K562 (cell line): ENCODE measurements at regions not wholly inside any gene's neighbourhood (a gene's known extent, or its start where the extent isn't known, plus 50 kb on each side); places are given as distances from the start of the nearest gene placed in this dataset.

Experiments used
- BRF2 ChIP-seq: IDR thresholded peaks from 3 replicates; pipeline ENCODE4 v1.6.1; 2011; ENCODE audit warnings: borderline replicate concordance, mild to moderate bottlenecking; ENCODE audit not compliant: insufficient read length, insufficient read depth
- CBX1 ChIP-seq: sonication (generic); IDR thresholded peaks from 2 replicates; pipeline ENCODE4 v1.6.1; 2016; ENCODE audit warnings: antibody characterized with exemption, low read depth, mild to moderate bottlenecking
- CREB1 ChIP-seq, 2 experiments: sonication (generic) in 1 of 2; formaldehyde crosslinking in 1 of 2; IDR thresholded peaks; 2 replicates each; pipeline versions ENCODE4 v1.6.1 to v1.8.0; 2012 to 2022; ENCODE audit warnings: inconsistent platforms in 1 of 2, mild to moderate bottlenecking in 1 of 2, missing genetic modification reagents in 1 of 2, moderate library complexity in 1 of 2
- CXXC5 ChIP-seq: fragments of 250-450 bp; sonication (Bioruptor Pico); IDR thresholded peaks from 2 replicates; pipeline ENCODE4 v1.8.0; 2022; ENCODE audit warnings: inconsistent platforms, mild to moderate bottlenecking, moderate library complexity
- ETV6 ChIP-seq, 3 experiments: fragments of 150-350 bp in 1 of 3; sonication (generic) in 1 of 3; formaldehyde crosslinking in 1 of 3; IDR thresholded peaks; 2 replicates each; pipeline versions ENCODE4 v1.6.1 to v1.8.0; 2014 to 2022; ENCODE audit warnings: borderline replicate concordance in 2 of 3, low read depth in 2 of 3, antibody characterized with exemption in 1 of 3, low read length in 1 of 3, mild to moderate bottlenecking in 1 of 3, missing genetic modification reagents in 1 of 3
- GMEB1 ChIP-seq: fragments of 250-450 bp; sonication (Bioruptor Pico); IDR thresholded peaks from 2 replicates; pipeline ENCODE4 v1.4.0; 2020; ENCODE audit warnings: mild to moderate bottlenecking
- MTA3 ChIP-seq: fragments of 450-650 bp; formaldehyde crosslinking; IDR thresholded peaks from 2 replicates; pipeline ENCODE4 v1.6.1; 2017; ENCODE audit warnings: mild to moderate bottlenecking, borderline replicate concordance
- SIRT6 ChIP-seq: IDR thresholded peaks from one replicate; pipeline ENCODE4 v1.6.1; 2012; ENCODE audit warnings: low read depth, mild to moderate bottlenecking, control low read depth, inconsistent platforms, low read length, moderate library complexity
- WHSC1 ChIP-seq: IDR thresholded peaks from one replicate; pipeline ENCODE4 v1.6.1; 2012; ENCODE audit warnings: low read length, control low read depth, inconsistent platforms
- ZEB2 ChIP-seq: fragments of 450-650 bp; IDR thresholded peaks from 2 replicates; pipeline ENCODE4 v1.6.1; 2016
- ZNF609 ChIP-seq: sonication (generic); formaldehyde crosslinking; IDR thresholded peaks from 2 replicates; pipeline ENCODE4 v1.8.1; 2023; ENCODE audit warnings: missing genetic modification reagents, mild to moderate bottlenecking, borderline replicate concordance
- ZNF77 ChIP-seq: fragments of 250-450 bp; sonication (Bioruptor Pico); IDR thresholded peaks from 2 replicates; pipeline ENCODE4 v1.5.0; 2020
- TF ChIP-seq, protein P1 (sequence below): sonication (generic); formaldehyde crosslinking; IDR thresholded peaks from 2 replicates; pipeline ENCODE4 v1.9.0; 2022; ENCODE audit warnings: mild to moderate bottlenecking, missing genetic modification reagents
- TF ChIP-seq, protein P2 (sequence below): fragments of 450-650 bp; conservative IDR thresholded peaks from 2 replicates; pipeline ENCODE4 v1.6.1; 2016; ENCODE audit warnings: missing genetic modification characterization, low read depth, mild to moderate bottlenecking, missing compliant biosample characterization, moderate library complexity
- TF ChIP-seq, protein P3 (sequence below): sonication (generic); formaldehyde crosslinking; IDR thresholded peaks from 2 replicates; pipeline ENCODE4 v1.8.0; 2022; ENCODE audit warnings: missing genetic modification reagents, mild to moderate bottlenecking, borderline replicate concordance

DNA sequence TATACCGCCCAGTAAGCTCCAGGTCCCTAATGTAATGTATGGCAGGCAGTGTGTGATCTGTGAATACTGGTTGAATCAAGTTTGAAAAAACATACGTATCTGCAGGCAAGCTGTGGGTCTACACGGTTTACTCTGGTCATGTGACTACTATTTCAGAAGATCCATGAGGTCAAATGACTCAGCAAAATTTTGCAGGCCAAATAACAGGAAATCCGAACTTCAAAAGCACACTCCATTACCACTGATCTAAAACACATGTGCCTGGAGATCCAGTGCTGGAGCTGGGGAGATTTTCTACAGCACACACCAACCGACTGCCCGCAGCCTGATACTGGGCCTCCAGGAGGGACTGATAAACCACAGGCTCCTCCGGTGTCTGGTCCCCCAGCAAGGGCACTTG is 64.5 kb upstream of the SLC44A3 start (continued):
- TF ChIP-seq, protein P1, sequence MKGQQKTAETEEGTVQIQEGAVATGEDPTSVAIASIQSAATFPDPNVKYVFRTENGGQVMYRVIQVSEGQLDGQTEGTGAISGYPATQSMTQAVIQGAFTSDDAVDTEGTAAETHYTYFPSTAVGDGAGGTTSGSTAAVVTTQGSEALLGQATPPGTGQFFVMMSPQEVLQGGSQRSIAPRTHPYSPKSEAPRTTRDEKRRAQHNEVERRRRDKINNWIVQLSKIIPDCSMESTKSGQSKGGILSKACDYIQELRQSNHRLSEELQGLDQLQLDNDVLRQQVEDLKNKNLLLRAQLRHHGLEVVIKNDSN (CRISPR knock-in tag): peak; percentile 38; the same call in 1 of the 2 replicates
- TF ChIP-seq SIRT6 (no peak), GMEB1 (CRISPR knock-in tag) (no peak), BRF2 (no peak), ZNF609 (CRISPR knock-in tag) (no peak), ZEB2 (no peak), CBX1 (no peak), CREB1 (IDR thresholded peaks at IDR 0.05) (no peak), CREB1 (CRISPR knock-in tag; IDR thresholded peaks at IDR 0.05) (no peak), ETV6 (IDR thresholded peaks at IDR 0.05; ENCODE audit: borderline replicate concordance in 1 of 2, low read depth in 2 of 2, low read length in 1 of 2) (no peak), ETV6 (CRISPR knock-in tag; IDR thresholded peaks at IDR 0.05; ENCODE audit: borderline replicate concordance) (no peak), MTA3 (no peak), ZNF77 (no peak), WHSC1 (no peak), CXXC5 (CRISPR knock-in tag) (0 out of 2 replicates have a peak, but pooled peaks have one; percentile 20)
- TF ChIP-seq, protein P2, sequence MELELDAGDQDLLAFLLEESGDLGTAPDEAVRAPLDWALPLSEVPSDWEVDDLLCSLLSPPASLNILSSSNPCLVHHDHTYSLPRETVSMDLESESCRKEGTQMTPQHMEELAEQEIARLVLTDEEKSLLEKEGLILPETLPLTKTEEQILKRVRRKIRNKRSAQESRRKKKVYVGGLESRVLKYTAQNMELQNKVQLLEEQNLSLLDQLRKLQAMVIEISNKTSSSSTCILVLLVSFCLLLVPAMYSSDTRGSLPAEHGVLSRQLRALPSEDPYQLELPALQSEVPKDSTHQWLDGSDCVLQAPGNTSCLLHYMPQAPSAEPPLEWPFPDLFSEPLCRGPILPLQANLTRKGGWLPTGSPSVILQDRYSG (tag): no peak
- TF ChIP-seq, protein P3, sequence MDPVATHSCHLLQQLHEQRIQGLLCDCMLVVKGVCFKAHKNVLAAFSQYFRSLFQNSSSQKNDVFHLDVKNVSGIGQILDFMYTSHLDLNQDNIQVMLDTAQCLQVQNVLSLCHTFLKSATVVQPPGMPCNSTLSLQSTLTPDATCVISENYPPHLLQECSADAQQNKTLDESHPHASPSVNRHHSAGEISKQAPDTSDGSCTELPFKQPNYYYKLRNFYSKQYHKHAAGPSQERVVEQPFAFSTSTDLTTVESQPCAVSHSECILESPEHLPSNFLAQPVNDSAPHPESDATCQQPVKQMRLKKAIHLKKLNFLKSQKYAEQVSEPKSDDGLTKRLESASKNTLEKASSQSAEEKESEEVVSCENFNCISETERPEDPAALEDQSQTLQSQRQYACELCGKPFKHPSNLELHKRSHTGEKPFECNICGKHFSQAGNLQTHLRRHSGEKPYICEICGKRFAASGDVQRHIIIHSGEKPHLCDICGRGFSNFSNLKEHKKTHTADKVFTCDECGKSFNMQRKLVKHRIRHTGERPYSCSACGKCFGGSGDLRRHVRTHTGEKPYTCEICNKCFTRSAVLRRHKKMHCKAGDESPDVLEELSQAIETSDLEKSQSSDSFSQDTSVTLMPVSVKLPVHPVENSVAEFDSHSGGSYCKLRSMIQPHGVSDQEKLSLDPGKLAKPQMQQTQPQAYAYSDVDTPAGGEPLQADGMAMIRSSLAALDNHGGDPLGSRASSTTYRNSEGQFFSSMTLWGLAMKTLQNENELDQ (CRISPR knock-in tag): no peak
